Middle frontal gyrus (tissue), 1 donor: ENCODE measurements at regions not wholly inside any gene's neighbourhood (a gene's known extent, or its start where the extent isn't known, plus 50 kb on each side); places are given as distances from the start of the nearest gene placed in this dataset.
"Not testable (repeated sequence)": the region's sequence is repeated elsewhere in the genome, so short reads cannot be mapped to it uniquely, and the experiment has no call there.

Experiments
- DNase-seq: peaks from one replicate; pipeline ENCODE4 v3.0.0-alpha.2; 2015; ENCODE audit warnings: low spot score; ENCODE audit errors: extremely low spot score

DNA sequence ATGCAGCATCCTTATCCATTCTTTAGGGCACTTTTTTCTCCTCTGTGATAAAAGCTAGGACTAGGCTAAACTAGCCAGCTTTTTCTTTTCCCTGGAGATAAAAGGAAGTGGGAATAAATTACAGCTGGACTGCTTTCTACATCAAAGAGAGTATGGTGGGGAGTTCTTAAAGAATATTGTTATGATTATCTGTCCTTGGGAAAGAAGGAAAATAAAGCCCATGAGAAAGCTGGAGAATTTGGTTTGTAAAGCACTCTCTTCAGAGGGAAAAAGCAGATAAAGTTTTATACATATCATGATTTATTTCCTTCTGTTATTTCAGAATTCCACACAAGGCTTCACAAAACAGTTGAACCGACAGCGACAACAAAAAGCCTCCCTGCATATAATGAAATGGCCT is 923.0 kb downstream of the DIPK2A start:
- DNase-seq: no peak

DNA sequence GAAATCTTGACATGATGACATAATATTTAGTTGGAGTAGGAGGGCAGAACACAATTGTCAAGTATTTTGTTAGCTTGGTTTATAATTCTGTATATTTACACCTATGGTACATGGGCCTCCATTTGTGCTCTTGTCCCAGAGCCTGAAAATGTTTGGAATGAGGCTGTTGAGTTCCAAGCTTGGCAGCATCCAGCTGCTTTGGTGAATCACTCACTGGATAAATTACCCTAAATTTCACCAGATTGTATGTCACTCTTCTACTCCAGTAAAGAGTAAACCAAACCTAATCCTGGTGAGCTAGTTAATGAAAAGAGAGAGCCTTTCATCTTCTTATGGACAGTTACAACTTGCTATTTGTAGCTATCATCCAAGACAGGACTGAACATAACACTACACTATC is 928.7 kb downstream of the DIPK2A start:
- no peak for DNase-seq

DNA sequence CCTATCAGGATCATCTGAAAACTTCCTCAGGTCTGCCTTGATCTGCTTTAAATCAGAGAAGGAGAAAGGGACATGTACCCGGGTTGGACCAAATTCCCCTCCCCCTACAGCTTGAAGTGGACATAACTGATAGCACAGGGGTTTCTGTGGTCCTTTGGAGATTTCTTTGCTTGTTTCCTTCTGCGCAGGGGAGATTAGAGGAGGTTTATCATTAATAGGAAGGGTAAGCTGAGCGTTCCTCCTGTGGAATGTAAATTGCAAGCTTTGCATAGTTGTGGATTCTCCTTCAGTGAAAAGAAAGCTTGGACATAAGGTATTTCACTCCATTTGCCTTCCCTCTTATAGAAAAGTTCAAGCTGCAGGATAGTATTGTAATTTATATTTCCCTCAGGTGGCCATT is 936.0 kb downstream of the DIPK2A start:
- not testable (repeated sequence) for DNase-seq

DNA sequence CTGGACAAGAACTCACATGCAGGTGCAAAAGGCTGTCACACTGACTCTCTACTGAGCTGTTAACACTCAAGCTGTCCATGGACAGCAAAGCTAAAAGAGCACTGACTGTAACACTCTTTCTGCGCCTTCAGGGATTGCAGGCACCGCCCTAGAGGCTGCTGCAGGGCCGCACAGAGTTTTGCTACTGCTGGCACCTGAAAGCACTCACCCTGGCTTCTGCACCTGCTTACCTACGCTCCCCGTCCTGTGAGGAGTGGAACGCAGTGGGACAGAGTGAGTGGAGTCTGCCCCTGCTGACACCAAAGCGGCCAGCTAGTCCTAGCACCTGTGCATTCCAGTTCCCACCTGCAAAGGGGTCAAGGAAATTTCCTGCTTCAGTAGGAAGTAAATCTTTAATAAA is 941.3 kb downstream of the DIPK2A start:
- DNase-seq: no peak

DNA sequence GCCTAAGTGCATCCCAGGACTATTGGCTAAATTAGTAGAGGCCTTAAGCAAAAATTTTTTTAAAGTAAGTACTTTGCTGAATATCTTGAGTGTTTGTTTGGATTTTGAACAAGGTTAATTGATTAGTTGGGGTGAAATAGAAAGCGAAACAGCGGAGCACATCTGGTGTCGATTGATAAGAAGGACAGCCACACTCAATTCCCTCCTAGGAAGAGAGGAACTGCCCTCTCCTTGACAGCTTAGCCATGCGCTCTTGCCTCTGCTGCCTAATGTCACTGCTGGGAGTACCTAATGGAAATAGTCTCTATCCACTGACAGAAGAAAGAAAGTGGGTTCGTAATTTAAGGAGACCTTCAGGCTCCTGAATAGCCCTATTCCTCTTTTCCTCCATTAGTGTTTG is 943.6 kb downstream of the DIPK2A start:
- no peak for DNase-seq

DNA sequence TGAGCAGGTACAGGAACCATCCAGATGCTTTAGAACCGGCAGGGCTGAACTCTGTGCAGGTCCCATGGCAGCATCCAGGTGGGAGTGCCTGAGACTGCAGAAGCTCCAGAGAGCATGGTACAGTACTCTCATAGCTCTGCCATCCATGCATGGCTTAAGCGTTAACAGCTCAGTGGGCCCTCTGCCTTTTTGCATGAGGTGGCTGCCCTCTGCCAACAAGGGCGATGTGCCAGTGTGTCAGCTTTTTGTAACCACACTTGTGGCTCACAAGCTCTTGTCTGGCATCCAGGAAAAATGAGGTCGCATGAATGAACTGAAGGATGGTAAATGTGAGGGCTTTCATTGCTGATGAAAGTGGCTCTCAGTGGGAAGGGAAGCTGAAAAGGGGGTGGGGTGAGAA is 950.1 kb downstream of the DIPK2A start:
- no peak for DNase-seq

DNA sequence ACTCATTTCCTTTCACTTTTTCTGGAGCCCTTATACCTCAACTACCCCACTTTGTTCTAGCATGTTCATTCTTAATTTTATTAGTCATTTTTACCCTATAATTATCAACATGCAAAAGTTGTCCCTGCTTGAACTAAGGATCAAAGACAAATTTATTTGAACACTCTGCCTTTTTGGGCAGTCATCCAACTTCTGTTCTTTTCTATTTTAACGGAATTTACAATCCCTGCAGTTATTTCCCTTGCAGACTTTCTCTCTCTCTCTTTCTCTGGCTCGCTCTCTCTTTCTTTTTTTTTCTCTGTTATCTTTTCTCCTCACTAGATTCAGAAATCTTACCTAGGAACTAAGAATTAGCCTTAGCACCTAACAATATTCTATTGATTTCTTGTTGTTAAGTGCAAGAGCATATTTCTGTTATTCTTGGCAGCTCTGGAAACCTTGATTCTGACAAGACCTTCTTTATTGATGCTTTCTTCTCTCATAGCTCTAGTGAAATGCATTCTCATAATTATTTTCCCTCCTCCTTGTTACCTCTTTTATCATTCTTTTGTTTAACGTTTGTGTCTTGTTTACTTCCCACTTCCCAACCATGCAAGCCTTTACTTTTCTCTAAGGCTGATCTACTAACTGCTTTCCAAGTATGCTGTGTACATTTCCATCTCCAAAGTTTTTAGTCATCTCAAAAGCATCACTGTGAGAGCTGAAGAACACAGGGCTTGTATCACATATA is 951.6 kb downstream of the DIPK2A start:
- DNase-seq: no peak

DNA sequence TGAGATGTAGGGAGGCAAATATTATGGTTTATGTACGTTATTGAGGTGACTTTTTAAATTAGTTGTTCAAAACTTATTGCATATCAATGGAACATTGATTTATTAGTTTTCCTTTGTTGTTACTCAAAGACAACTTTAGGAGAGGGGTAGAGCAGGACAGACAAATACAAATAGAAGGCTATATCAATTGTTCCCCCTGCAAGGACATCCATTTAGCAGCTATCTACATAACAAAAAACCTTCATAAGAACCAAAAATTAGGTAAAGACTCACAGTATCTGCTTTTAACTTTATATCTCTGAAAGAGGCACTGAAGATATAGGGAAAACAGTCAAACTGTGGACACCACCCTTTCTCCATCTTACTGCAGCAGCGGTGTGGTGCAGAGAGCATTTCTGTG is 958.8 kb downstream of the DIPK2A start:
- no peak for DNase-seq

DNA sequence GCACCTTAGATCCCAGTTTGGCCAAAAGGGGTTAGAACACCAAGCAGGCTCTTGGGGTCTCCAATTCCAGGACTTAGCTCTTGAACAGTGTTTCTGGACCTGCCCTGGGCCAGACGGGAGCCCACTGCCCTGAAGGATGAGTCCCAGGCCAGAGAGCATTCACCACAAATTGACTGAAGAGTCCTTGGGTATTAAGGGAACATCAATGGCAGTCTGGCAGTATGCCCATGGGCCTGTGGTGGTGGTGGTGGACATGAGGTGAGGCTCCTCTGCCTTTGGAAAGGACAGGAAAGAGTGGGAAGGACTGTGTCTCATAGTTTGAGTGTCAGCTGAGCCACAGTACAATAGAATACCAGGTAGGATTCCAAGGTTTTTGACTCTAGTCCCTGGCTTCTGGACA is 960.0 kb downstream of the DIPK2A start:
- no peak for DNase-seq

DNA sequence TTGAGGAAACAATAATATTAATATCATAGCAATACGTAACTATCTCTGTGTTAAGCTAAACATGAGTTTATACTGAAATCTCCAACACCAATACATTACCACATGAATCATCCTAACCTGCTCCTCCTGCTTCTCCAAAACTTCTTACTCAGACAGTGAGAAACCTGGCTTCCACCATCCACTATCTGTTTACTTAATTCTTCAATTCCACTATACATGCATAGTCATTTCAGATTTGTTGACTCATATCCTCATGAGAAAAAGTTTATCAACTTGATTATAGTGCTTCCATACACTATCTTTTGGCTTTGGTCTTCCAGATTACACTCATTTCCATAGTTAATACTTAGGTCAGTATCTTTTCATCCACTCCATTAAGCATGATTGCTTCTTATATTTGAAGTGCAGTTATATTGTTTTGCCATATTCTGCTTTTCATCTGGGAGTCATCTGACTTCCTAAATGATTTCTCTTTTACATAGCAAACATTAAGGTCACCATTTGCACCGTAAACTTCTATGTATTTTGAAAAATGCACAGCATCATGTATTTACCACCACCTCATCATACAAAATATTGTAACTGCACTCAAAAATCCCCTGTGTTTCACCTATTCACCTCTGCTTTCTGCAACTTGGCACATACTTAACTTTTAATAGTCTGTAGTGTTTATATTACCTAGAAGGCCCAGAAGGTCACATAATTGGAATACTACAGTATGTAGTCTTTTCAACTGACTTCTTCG is 970.6 kb downstream of the DIPK2A start:
- DNase-seq: no peak

DNA sequence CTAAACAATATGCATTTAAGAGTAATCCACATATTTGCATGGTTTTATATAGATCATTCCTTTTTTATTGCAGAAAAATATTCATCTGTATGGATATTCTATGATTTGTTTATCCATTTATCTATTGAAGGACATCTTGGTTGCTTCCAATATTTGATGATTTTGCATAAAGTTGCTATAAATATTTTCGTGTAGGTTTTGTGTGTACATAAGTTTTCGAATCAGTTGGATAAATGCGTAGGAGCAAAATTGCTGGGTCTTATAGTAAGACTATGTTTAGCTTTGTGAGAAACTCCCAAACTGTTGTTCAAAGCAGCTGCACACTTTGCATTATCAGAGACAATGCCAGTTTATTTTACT is 971.2 kb downstream of the DIPK2A start:
- no peak for DNase-seq

DNA sequence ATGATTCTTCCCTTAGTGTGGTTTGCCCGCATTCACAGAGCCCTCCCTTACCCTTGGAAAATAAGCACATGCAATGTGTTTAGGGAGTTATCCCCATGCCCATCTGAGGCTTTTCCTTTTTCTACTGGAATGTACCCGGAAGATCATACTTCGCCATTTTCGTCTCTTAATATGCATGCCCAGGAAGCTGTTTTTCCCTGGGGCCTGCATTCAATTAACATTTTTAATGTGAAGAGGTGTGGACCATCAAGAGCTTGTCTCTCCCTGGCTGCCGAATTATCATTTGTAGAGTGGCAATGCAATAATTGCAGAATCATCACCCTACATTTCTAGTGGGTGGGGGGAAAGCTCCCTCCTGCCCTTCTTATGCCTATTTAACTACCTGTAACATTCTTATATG is 976.3 kb downstream of the DIPK2A start:
- DNase-seq: no peak

DNA sequence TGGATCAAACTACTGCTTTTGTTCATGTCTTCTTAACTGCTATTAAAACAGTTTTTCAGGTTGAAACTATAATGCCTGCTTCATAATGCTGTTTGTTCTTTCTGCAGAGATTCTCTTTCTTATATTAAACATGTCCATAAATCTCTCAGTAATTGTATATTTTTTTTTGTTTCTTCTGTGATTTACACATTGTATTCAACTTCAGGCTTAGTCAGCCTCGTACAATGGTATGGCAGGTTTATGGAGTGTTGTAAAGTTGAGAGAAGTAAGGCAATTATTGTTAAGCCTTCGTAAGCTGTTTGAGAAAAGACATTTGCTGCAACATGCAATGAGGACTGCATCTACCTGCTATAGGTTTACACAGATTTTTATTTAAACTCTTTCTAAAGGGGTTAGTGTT is 977.1 kb downstream of the DIPK2A start:
- no peak for DNase-seq

DNA sequence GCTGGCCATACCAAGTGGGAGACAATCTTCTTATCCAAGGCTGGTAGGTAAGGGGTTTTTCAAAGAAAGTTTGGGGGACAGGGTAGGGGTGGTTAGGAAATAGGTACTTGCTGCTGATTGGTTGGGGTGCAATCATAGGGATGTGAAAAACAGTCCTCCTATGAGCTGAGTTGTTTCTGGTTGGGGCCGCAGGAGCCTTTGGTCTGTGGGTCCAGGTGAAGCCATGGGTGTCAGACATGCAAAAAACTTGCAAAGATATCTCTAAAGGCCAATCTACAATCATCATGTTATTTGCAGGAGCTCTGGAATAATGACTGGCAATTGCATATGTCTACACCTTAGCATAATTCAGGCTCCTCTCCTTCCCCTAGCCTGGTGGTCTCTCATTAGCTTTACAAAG is 982.3 kb downstream of the DIPK2A start:
- no peak for DNase-seq

DNA sequence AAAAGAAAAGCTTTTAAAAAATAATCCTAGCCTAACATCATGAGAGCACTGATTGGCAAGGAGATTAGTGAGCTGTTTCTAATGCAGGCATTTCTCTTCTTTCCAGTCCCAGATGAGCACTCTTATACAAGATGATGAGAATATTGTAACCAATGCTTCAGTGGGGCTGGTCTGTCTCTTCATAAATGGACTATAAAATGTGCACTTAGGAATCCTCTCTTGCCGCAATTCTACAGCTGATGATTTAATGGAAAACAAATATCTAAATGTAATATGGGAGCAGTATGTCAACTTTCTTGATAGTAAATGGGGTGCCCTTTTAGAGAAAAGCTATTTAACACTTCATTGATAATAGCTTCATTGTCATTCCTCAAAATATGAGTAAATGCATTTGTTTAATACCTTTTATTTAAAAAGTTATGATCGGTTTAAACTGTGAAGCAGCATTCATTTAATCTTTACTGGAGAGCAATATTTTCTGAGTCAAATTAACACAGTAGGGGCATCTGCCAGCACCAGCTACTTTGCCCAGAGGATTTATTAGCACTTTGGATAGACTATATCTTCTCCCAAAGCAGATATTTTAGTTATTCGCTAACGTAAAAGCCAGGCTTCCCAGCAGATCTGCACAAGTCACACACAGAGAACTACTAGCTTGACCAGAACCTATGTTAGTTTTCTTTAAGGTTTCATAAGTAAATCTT is 985.9 kb downstream of the DIPK2A start:
- no peak for DNase-seq

DNA sequence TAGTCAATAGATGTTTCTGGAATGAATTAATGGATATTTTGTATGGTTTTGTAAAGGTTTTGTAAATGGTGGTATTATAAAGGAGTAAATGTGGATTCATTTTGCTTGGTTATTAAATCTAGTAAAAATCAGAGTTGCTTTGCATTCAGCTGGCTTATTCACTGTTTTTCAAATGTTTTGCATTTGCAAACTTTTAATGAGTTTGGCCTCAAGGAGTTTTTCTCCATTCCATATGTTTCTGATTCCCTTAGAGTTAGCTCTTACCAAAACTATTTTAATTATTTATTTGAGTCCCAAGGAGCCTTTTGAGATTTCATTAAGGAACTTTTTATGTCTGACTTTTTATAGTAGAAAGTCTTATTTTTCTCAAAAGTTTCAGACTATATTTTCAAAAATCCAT is 992.2 kb downstream of the DIPK2A start:
- no peak for DNase-seq

DNA sequence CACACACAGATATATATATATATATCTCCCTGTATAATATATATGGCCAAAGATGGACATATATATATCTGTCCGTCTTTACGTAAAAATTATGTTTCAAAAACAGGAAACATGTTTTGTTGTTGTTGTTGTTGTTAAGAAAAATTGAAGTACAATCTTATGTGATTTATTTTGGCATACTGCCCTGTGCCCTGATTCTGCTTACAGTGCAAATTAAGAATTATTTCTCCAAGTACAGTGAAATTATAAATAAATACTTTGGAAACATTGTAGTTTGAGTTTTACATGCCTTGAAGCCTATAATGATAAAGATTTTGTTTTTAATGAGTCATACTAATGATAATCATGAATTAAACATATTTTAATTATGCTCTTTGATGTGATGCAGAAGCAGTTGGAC is 994.9 kb downstream of the DIPK2A start:
- no peak for DNase-seq

DNA sequence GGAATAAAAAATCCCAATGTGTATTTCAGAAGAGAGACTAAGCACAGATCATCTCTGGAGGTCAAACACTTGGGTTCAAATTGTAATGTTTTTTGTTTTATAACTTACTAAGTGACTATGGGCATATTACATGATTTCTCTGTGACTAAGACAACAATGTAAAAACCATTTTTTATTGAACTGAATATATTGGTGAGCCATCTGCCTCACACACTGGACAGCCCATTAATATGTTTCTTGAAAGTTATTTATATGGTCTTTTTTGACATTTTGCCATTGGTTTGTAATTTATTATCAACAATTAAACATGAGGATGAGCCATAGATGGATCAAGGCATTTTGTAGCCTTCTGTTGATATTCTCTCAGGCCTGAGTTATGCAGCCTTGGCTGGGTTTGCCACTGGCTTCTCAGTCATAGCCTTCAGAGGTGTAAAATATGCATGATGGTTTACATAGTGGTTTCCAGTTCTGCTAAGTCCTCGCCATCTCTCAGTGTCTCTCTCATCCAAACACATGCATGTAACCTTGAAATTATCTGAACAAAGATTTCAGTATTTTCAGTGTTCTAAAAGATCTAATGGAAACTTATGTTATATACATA is 997.2 kb downstream of the DIPK2A start:
- DNase-seq: no peak

DNA sequence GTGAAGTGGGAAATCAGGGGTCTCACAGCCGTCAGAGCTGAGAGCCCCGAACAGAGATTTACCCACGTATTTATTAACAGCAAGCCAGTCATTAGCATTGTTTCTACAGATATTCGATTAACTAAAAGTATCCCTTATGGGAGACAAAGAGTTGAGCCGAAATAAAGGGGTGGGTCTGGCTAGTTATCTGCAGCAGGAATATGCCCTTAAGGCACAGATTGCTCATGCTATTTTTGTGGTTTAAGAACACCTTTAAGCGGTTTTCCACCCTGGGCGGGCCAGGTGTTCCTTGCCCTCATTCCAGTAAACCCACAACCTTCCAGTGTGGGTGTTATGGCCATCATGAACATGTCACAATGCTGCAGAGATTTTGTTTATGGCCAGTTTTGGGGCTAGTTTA is 1012.9 kb downstream of the DIPK2A start:
- DNase-seq: not testable (repeated sequence)

DNA sequence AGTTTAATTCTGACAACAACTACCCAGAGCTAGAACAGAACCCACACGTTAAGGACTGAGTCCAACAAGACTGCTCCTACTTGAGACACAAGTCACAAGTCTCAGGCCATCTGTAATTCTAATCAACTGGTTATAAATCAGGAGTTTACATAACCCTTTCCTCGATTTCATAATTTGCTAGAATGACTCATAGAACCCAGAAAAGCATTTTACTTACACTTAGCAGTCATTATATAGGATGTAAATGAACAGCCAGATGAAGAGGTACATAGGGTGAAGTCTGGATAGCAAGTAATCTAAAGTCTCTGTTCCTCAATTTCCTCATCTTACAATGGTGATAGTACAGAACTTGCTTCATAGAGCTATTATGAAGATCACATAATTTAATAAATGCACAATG is 1018.2 kb downstream of the DIPK2A start:
- no peak for DNase-seq

DNA sequence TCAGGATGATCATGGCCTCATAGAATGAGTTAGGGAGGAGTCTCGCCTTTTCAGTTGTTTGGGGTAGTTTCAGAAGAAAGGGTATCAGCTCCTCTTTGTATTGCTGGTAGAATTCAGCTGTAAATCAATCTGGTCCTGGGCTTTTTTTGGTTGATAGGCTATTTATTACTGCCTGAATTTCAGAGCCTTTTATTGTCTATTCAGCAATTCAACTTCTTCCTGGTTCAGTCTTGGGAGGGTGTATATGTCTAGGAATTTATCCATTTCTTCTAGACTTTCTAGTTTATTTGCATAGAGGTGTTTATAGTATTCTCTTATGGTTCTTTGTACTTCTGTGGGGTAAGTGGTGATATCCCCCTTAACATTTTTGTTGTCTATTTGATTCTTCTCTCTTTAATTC is 1024.2 kb downstream of the DIPK2A start:
- DNase-seq: no peak

DNA sequence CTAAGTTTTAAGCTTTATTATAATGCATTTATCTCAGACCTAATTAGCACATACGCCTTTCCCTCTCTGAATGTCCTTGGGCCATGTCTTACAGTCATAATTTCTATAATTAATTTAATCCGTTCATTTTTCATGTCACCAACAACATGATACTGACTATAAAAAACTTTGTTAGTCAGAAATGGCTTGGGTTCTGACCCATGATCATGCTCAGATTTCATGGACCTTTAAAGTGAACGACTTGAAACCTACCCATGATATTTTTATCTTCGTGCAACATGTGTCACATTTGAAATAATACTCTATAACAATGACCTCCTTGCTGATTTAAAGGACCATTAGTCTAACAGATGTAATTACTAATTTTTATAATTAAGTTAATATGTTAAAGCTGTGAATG is 1033.8 kb downstream of the DIPK2A start:
- DNase-seq: no peak
